Esophagus squamous epithelium (tissue), 5 donors: ENCODE measurements at regions not wholly inside any gene's neighbourhood (a gene's known extent, or its start where the extent isn't known, plus 50 kb on each side); places are given as distances from the start of the nearest gene placed in this dataset.

ENCODE experiments used
- DNase-seq: peaks from one replicate; lab custom pipeline; 2025; lab: John Stamatoyannopoulos, UW
- H3K27ac ChIP-seq, 4 donors: fragments of 200-600 bp; sonication (generic); one replicate each; pipeline ENCODE4 v1.5.1; 2016 to 2019; ENCODE audit warnings: mild to moderate bottlenecking in 1 of 4
- H3K27me3 ChIP-seq, 4 donors: fragments of 200-600 bp; sonication (generic); 1 replicate in 3 of 4; 2 replicates in 1 of 4; pipeline versions ENCODE4 v1.5.1 to v1.6.0; 2017 to 2021; ENCODE audit warnings: antibody characterized with exemption in 1 of 4
- H3K36me3 ChIP-seq, 3 donors: fragments of 200-600 bp; sonication (generic); one replicate each; pipeline ENCODE4 v1.5.1; 2016 to 2019
- H3K4me1 ChIP-seq, 3 donors: fragments of 200-600 bp; sonication (generic); one replicate each; pipeline ENCODE4 v1.5.1; 2017 to 2019
- H3K4me3 ChIP-seq, 4 donors: fragments of 200-600 bp; sonication (generic); 1 replicate in 3 of 4; 2 replicates in 1 of 4; pipeline ENCODE4 v1.5.1; 2016 to 2019; ENCODE audit warnings: mild to moderate bottlenecking in 2 of 4, moderate library complexity in 1 of 4
- H3K9me3 ChIP-seq, 3 donors: fragments of 200-600 bp; sonication (generic); one replicate each; pipeline ENCODE4 v1.5.1; 2016 to 2019
- POLR2A ChIP-seq, 4 donors: fragments of 450-650 bp; IDR thresholded peaks; one replicate each; pipeline ENCODE4 v1.6.1; 2017; ENCODE audit warnings: antibody characterized with exemption in 4 of 4, mild to moderate bottlenecking in 4 of 4, moderate library complexity in 3 of 4
- WGBS, 2 donors: methylation state at CpG; one replicate each; pipeline ENCODE4 v1.1.5; 2018; 5-methylcytosine and 5-hydroxymethylcytosine counted together
- intact Hi-C: fragments of 100-400 bp; cut with DNase I; formaldehyde crosslinking; loops from one replicate; pipeline ENCODE4 v1.15.0; 2022
- TF ChIP-seq, protein P1 (sequence below), 6 experiments: fragments of 450-650 bp in 4 of 6; fragments of 200-600 bp in 2 of 6; sonication (generic) in 2 of 6; IDR thresholded peaks; one replicate each; pipeline ENCODE4 v1.5.1; 2016 to 2019; ENCODE audit warnings: antibody characterized with exemption in 6 of 6, mild to moderate bottlenecking in 4 of 6, moderate library complexity in 4 of 6
- donor health status: DM: yes; HTN: yes; CAD: no.

DNA sequence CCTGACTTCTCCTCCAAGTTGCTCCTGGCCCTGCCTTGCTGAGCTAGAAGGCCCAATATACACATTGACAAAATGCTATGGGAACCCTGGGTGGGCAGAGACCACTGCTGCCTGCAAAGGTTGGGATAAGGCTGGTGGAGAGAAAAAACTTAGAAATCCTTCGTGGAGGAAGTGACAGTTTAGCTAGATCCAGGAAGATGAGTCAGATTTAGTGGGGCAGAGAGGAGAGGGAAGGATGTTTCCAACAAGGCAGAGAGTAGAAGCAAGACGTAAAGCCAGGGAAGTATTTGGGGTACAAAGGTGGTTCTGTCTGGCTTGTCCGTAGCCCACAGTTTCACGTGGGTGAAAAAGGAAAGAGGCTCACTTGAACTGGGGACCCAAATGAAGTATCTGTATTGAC is 69.0 kb upstream of the CLMN start:
- TF ChIP-seq, protein P1, sequence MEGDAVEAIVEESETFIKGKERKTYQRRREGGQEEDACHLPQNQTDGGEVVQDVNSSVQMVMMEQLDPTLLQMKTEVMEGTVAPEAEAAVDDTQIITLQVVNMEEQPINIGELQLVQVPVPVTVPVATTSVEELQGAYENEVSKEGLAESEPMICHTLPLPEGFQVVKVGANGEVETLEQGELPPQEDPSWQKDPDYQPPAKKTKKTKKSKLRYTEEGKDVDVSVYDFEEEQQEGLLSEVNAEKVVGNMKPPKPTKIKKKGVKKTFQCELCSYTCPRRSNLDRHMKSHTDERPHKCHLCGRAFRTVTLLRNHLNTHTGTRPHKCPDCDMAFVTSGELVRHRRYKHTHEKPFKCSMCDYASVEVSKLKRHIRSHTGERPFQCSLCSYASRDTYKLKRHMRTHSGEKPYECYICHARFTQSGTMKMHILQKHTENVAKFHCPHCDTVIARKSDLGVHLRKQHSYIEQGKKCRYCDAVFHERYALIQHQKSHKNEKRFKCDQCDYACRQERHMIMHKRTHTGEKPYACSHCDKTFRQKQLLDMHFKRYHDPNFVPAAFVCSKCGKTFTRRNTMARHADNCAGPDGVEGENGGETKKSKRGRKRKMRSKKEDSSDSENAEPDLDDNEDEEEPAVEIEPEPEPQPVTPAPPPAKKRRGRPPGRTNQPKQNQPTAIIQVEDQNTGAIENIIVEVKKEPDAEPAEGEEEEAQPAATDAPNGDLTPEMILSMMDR (IDR thresholded peaks at IDR 0.05): no peak
- TF ChIP-seq POLR2A (IDR thresholded peaks at IDR 0.05): no peak
- Histone ChIP-seq H3K27ac (no peak overlapping the region), H3K4me3 (no peak overlapping the region), H3K4me1 (no peaks in the 10 kb centered on the region), H3K36me3 (no peaks in the 10 kb centered on the region), H3K9me3 (no peaks in the 10 kb centered on the region), H3K27me3 (peaks cover 0 to 6% (median 0%) of the 10 kb centered on the region in 4 donors)
- WGBS, 2 donors: 53 to 57% methylated on average over 4 of the region's 4 CpGs
- intact Hi-C loops: no loop called here
- DNase-seq: no peak

DNA sequence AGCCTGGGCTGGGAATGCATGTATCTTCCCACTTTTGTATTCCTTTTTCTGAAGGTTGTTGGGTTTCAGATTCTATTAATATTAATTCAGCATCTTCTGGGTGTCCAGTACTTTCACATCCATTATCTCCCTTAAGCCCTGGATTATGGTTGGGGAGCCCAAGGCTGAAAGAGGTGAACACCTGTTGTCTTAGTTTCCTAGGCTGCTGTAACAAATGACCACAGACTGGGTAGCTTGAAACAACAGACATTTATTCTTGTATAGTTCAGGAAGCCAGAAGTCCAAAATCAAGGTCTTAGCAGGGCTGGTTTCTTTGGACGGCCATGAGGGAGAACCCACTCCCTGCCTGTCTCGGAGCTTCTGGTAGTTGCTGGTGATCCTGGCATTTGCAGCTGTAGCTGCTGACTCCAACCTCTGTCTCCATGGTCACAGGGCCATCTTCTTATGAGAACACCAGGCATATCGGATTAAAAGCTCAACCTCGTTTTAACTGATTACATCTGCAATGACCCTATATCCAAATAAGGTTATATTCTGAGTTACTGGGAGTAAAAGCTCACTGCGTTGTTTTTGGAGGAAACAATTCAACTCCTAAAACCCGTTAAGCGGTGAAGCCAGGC is 68.2 kb upstream of the CLMN start:
- 82 to 84% methylated on average over 7 of the region's 7 CpGs for WGBS, 2 donors
- Histone ChIP-seq H3K4me1 (no peaks in the 10 kb centered on the region), H3K36me3 (no peaks in the 10 kb centered on the region), H3K4me3 (no peak overlapping the region), H3K27me3 (peaks cover 0 to 6% (median 0%) of the 10 kb centered on the region in 4 donors), H3K27ac (no peak overlapping the region), H3K9me3 (no peaks in the 10 kb centered on the region)
- DNase-seq: no peak
- no peak for TF ChIP-seq POLR2A (IDR thresholded peaks at IDR 0.05)
- TF ChIP-seq, protein P1 (IDR thresholded peaks at IDR 0.05): no peak
- intact Hi-C loops: no loop called here

DNA sequence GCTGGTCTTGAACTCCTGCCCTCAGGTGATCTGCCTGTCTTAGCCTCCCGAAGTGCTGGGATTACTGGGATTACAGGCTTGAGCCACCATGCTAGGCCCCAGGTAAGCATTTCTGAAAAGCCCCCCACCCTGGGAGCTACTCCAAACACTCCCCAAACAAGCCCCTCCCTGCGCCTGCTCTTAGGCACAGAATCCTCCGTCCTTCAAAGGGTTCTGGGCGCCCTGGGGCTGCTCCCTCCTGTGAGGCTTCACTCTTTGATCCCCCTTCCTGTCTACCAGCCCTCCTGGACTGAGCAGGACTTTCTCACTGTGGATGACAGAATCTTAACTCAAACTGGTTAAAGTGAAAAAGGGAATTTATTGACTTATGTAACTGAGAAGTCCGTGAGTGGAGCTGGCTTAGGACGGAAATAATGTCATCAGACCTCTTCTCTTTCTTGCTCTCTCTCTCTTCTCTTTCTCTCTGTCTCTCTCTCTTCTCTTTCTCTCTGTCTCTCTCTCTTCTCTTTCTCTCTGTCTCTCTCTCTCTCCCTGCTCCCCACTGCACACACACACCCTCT is 66.9 kb upstream of the CLMN start:
- DNase-seq: no peak
- Histone ChIP-seq H3K4me3 (no peak overlapping the region), H3K27ac (no peak overlapping the region), H3K4me1 (no peaks in the 10 kb centered on the region), H3K27me3 (peaks cover 0 to 6% (median 0%) of the 10 kb centered on the region in 4 donors), H3K36me3 (no peaks in the 10 kb centered on the region), H3K9me3 (no peaks in the 10 kb centered on the region)
- WGBS, 2 donors: 61 to 64% methylated on average over 5 to 6 of the region's 6 CpGs
- no peak for TF ChIP-seq POLR2A (IDR thresholded peaks at IDR 0.05)
- TF ChIP-seq, protein P1 (IDR thresholded peaks at IDR 0.05): no peak
- intact Hi-C loops: no loop called here

DNA sequence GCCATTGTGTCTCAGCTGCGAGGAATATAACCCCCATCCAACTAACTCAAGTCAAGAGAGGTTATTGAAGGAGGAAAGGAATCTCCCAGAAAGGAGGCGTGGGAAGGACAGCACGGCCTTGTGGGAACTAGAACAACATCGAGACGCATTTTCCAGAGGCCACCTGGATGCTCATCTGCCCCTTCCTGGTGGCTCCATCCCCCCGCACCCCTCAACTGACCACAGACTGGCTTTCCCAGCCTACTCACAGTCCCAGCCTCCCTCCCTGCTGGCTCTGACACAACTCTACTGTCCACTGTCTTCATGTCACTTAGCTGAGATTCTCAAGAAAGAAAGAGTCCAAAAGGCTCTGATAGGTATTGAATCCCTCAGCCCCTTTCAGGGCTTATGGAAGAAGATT is 66.0 kb upstream of the CLMN start:
- no peaks in the 10 kb centered on the region for H3K4me1 ChIP-seq
- intact Hi-C loops: no loop called here
- H3K27ac ChIP-seq: no peak overlapping the region
- no peaks in the 10 kb centered on the region for H3K36me3 ChIP-seq
- no peak overlapping the region for H3K4me3 ChIP-seq
- TF ChIP-seq, protein P1 (IDR thresholded peaks at IDR 0.05): no peak
- no peak for TF ChIP-seq POLR2A (IDR thresholded peaks at IDR 0.05)
- no peak for DNase-seq
- H3K27me3 ChIP-seq: peaks cover 0 to 6% (median 0%) of the 10 kb centered on the region in 4 donors
- peaks cover 0 to 5% (median 0%) of the 10 kb centered on the region in 3 donors for H3K9me3 ChIP-seq
- WGBS, 2 donors: 68 to 78% methylated on average over 6 of the region's 6 CpGs

- no peak for DNase-seq
Observed at GRCh38 chr14:95382747-95383146, 63.0 kb upstream of the CLMN start.

More at GRCh38 chr14:95382747-95383146, 63.0 kb upstream of the CLMN start:
- Histone ChIP-seq H3K36me3 (no peaks in the 10 kb centered on the region), H3K4me3 (no peak overlapping the region), H3K4me1 (no peaks in the 10 kb centered on the region), H3K27me3 (peaks cover 0 to 6% (median 0%) of the 10 kb centered on the region in 4 donors), H3K9me3 (peaks cover 0 to 22% (median 20%) of the 10 kb centered on the region in 3 donors), H3K27ac (no peak overlapping the region)
- WGBS, 2 donors: 84 to 88% methylated on average over 3 of the region's 3 CpGs
- intact Hi-C loops: no loop called here
- TF ChIP-seq, protein P1 (IDR thresholded peaks at IDR 0.05): no peak
